BJ (cell line): ENCODE measurements at regions not wholly inside any gene's neighbourhood (a gene's known extent, or its start where the extent isn't known, plus 50 kb on each side); places are given as distances from the start of the nearest gene placed in this dataset.

Experiments used
- CTCF ChIA-PET: fragments of 350-600 bp; formaldehyde crosslinking; extraction: SDS; loops from one replicate; lab custom pipeline; 2021; ENCODE audit warnings: antibody characterized with exemption, inconsistent platforms; lab: Yijun Ruan, JAX
- POLR2A ChIA-PET: fragments of 300-600 bp; sonication (Branson Sonifier 250); formaldehyde crosslinking; extraction: SDS; loops from one replicate; lab custom pipeline; 2021; ENCODE audit warnings: antibody characterized with exemption; lab: Charles Lee
- DNase-seq: peaks from one replicate; pipeline ENCODE4 v3.0.0-alpha.2; 2011; ENCODE audit warnings: low read depth
- H3K27me3 ChIP-seq: 2 replicates; pipeline ENCODE4 v1.6.0; 2011; ENCODE audit warnings: low read length; ENCODE audit not compliant: control insufficient read depth, insufficient read depth
- H3K36me3 ChIP-seq: 2 replicates; pipeline ENCODE4 v1.5.1; 2011; ENCODE audit warnings: low read length; ENCODE audit not compliant: control insufficient read depth, insufficient read depth
- H3K4me3 ChIP-seq: 2 replicates; pipeline ENCODE4 v1.5.1; 2011; ENCODE audit warnings: low read depth, mild to moderate bottlenecking, control low read depth, low read length
- CTCF ChIP-seq: IDR thresholded peaks from 2 replicates; pipeline ENCODE4 v1.5.1; 2011; ENCODE audit warnings: low read depth, mild to moderate bottlenecking, control low read depth, inconsistent platforms, low read length, moderate library complexity; ENCODE audit not compliant: insufficient read depth

GRCh38 chr7:131654249-131654558 is 97.8 kb upstream of the PODXL start:
- ChIA-PET CTCF (interaction anchor here (0.6 to 4.5 kb wide), 25 partner anchors 10 to 585 kb away, joined by 3 to 92 read pairs (median 4); no protein-coding TSS in a partner anchor), POLR2A (no interaction called here)
- H3K4me3 ChIP-seq: no peak overlapping the region
- no peak for TF ChIP-seq CTCF
- H3K36me3 ChIP-seq: no peaks in the 10 kb centered on the region
- no peak for DNase-seq
- no peaks in the 10 kb centered on the region for H3K27me3 ChIP-seq

GRCh38 chr7:131653418-131654248 is 97.2 kb upstream of the PODXL start:
- TF ChIP-seq CTCF: no peak
- Histone ChIP-seq H3K36me3 (no peaks in the 10 kb centered on the region), H3K4me3 (no peak overlapping the region), H3K27me3 (no peaks in the 10 kb centered on the region)
- DNase-seq: no peak
- ChIA-PET CTCF (interaction anchor here (0.9 to 4.5 kb wide), 5 partner anchors 10 to 151 kb away, joined by 3 to 92 read pairs (median 12); no protein-coding TSS in a partner anchor), POLR2A (no interaction called here)

GRCh38 chr7:131652934-131653333 is 96.5 kb upstream of the PODXL start:
- ChIA-PET CTCF (interaction anchor here (0.6 to 1.0 kb wide), 4 partner anchors 25 to 738 kb away, joined by 3 read pairs; no protein-coding TSS in a partner anchor), POLR2A (no interaction called here)
- no peak for TF ChIP-seq CTCF
- H3K4me3 ChIP-seq: no peak overlapping the region
- no peak for DNase-seq
- no peaks in the 10 kb centered on the region for H3K27me3 ChIP-seq
- no peaks in the 10 kb centered on the region for H3K36me3 ChIP-seq

- Histone ChIP-seq H3K4me3 (no peak overlapping the region), H3K27me3 (no peaks in the 10 kb centered on the region), H3K36me3 (no peaks in the 10 kb centered on the region)
- no peak for TF ChIP-seq CTCF
- DNase-seq: no peak
- ChIA-PET POLR2A (no interaction called here), CTCF (interaction anchor here (0.8 to 1.0 kb wide), 2 partner anchors 24 to 145 kb away, joined by 3 read pairs; no protein-coding TSS in a partner anchor)
These were observed 95.8 kb upstream of the PODXL start for GRCh38 chr7:131652194-131652593.

- Histone ChIP-seq H3K4me3 (no peak overlapping the region), H3K27me3 (no peaks in the 10 kb centered on the region), H3K36me3 (no peaks in the 10 kb centered on the region)
- POLR2A ChIA-PET: no interaction called here
- TF ChIP-seq CTCF: no peak
- DNase-seq: no peak
- CTCF ChIA-PET: interaction anchor here (1.7 to 2.2 kb wide), 2 partner anchors 11 to 143 kb away, joined by 5 to 7 read pairs; no protein-coding TSS in a partner anchor
These were observed 93.5 kb upstream of the PODXL start for GRCh38 chr7:131649879-131650278.
